Activated naive CD8-positive, alpha-beta T cell treated with anti-CD3 and anti-CD28 coated beads, Interleukin-2, amount 50 U/mL, for 24 hours (primary cell): ENCODE measurements at regions not wholly inside any gene's neighbourhood (a gene's known extent, or its start where the extent isn't known, plus 50 kb on each side); places are given as distances from the start of the nearest gene placed in this dataset.

Source experiments
- ATAC-seq: fragments of 150-1000 bp; cut with Tn5 transposase; one replicate; pipeline ENCODE4 v1.10.0; 2021
- DNase-seq: peaks from one replicate; pipeline ENCODE4 v3.0.0; 2021
- H3K27ac Mint-ChIP-seq: one replicate; pipeline ENCODE4 v1.8.0; 2021; ENCODE audit warnings: mild to moderate bottlenecking, mixed read lengths
- H3K27me3 Mint-ChIP-seq: one replicate; pipeline ENCODE4 v1.8.0; 2021; ENCODE audit warnings: mixed read lengths
- H3K36me3 Mint-ChIP-seq: one replicate; pipeline ENCODE4 v1.8.0; 2021; ENCODE audit warnings: low read depth, mixed read lengths
- H3K4me1 Mint-ChIP-seq: one replicate; pipeline ENCODE4 v1.8.0; 2021; ENCODE audit warnings: mixed read lengths
- H3K4me3 Mint-ChIP-seq: one replicate; pipeline ENCODE4 v1.8.0; 2021; ENCODE audit warnings: mild to moderate bottlenecking, moderate library complexity, mixed read lengths
- H3K9me3 Mint-ChIP-seq: one replicate; pipeline ENCODE4 v1.8.0; 2021; ENCODE audit warnings: mixed read lengths

DNA sequence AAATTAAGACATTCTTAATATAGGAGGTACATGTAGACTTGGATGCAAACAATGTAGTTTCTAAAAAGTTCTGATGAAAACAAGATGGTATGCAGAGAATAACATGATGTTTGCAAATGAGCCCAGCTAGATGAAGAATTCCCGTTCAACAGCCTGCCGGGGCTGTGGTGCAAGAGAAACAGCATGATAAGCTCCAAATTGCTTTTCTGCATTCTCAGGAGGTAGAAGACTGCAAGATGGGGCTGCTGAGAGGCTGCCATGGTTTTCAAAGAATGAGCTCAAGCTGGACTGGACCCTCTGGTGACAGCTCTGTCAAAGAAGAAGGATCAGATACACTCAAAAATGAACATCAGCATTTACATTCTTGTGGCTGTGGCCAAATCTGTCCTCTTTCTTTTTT lies 73.4 kb upstream of the PALS2 start:
- Mint-ChIP-seq H3K4me1 (no peaks in the 10 kb centered on the region), H3K4me3 (no peak overlapping the region), H3K9me3 (no peaks in the 10 kb centered on the region), H3K27me3 (no peaks in the 10 kb centered on the region), H3K27ac (no peak overlapping the region), H3K36me3 (no peaks in the 10 kb centered on the region)
- no peak for ATAC-seq
- DNase-seq = no peak

DNA sequence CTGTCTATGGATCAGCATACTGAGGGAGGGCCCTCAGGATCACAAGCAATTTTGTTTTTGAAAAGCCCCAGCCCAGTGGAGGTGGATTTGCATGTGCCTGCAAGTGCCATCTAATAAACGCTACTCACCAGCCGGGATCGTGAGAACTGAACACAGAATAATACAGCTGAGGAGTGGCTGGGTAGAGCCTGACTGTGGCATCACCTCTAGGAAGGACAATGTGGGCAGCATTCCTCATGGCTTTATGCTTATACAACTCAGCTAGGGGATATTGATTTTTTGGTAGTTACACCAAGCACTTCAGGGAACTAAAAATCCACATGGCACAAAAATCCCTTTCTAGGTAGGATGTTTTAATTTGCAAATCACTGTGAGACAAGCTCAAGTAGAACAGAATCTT lies 72.7 kb upstream of the PALS2 start:
- Mint-ChIP-seq H3K27me3 (no peaks in the 10 kb centered on the region), H3K36me3 (no peaks in the 10 kb centered on the region), H3K27ac (no peak overlapping the region), H3K4me1 (no peaks in the 10 kb centered on the region), H3K4me3 (no peak overlapping the region), H3K9me3 (no peaks in the 10 kb centered on the region)
- ATAC-seq = no peak
- DNase-seq = no peak

- no peak for ATAC-seq
- H3K36me3 Mint-ChIP-seq = no peaks in the 10 kb centered on the region
- no peak overlapping the region for H3K4me3 Mint-ChIP-seq
- H3K27ac Mint-ChIP-seq = no peak overlapping the region
- DNase-seq = no peak
- no peaks in the 10 kb centered on the region for H3K27me3 Mint-ChIP-seq
- H3K9me3 Mint-ChIP-seq = no peaks in the 10 kb centered on the region
- no peaks in the 10 kb centered on the region for H3K4me1 Mint-ChIP-seq
These were observed 72.2 kb upstream of the PALS2 start for GRCh38 chr7:24501009-24501408.

- Mint-ChIP-seq H3K4me1 (no peaks in the 10 kb centered on the region), H3K27me3 (no peaks in the 10 kb centered on the region), H3K9me3 (no peaks in the 10 kb centered on the region), H3K4me3 (no peak overlapping the region), H3K27ac (no peak overlapping the region), H3K36me3 (no peaks in the 10 kb centered on the region)
- no peak for DNase-seq
- ATAC-seq = no peak
These were observed 71.7 kb upstream of the PALS2 start for GRCh38 chr7:24501443-24502134.

- no peaks in the 10 kb centered on the region for H3K27me3 Mint-ChIP-seq
- H3K36me3 Mint-ChIP-seq = no peaks in the 10 kb centered on the region
- H3K9me3 Mint-ChIP-seq = no peaks in the 10 kb centered on the region
- DNase-seq = no peak
- no peak overlapping the region for H3K27ac Mint-ChIP-seq
- ATAC-seq = no peak
- no peaks in the 10 kb centered on the region for H3K4me1 Mint-ChIP-seq
- no peak overlapping the region for H3K4me3 Mint-ChIP-seq
These were observed 71.1 kb upstream of the PALS2 start for GRCh38 chr7:24502135-24502488.

GRCh38 chr7:24503506-24503905 lies 69.7 kb upstream of the PALS2 start:
- Mint-ChIP-seq H3K9me3 (no peaks in the 10 kb centered on the region), H3K36me3 (no peaks in the 10 kb centered on the region), H3K4me1 (no peaks in the 10 kb centered on the region), H3K4me3 (no peak overlapping the region), H3K27ac (no peak overlapping the region), H3K27me3 (no peaks in the 10 kb centered on the region)
- ATAC-seq (no peak), DNase-seq (no peak)

DNA sequence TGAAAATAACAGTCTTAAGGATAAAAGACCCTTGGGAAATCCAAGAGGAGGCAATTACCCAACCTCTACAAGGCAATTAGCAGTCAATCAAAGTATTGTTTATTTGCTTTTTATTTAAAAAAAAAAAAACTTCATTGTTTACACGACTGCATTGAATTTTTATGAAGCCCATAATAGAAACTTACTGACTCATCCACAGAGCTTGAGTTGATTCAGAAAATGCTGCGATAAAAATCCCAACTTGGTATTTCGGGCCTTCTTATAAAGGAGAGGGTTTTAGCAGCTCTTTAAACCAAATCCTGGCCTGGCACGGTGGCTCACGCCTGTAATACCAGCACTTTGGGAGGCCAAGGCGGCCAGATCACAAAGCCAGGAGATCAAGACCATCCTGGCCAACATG lies 69.2 kb upstream of the PALS2 start:
- Mint-ChIP-seq H3K27me3 (no peaks in the 10 kb centered on the region), H3K27ac (no peak overlapping the region), H3K4me1 (no peaks in the 10 kb centered on the region), H3K9me3 (no peaks in the 10 kb centered on the region), H3K4me3 (no peak overlapping the region), H3K36me3 (no peaks in the 10 kb centered on the region)
- no peak for DNase-seq
- ATAC-seq = no peak

GRCh38 chr7:24504836-24505235 lies 68.4 kb upstream of the PALS2 start:
- no peak overlapping the region for H3K4me3 Mint-ChIP-seq
- no peaks in the 10 kb centered on the region for H3K9me3 Mint-ChIP-seq

DNA sequence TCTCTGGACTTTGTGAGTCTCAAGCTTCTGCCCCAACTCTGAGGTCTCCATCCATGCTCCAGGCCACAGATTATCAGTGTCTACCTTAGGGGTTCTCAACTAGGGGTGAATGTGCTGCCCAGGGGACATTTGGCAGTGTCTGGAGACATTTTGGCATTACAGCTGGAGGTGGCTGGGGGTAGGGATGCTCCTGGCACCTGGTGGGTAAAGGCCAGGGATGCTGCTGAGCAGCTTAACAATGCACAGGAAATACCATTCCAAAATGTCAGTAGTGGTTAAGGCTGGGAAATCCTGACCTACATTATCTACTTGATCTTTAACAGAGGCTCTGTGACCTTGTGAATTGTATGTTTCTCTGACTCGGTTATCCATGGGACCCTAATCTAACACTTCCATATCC lies 67.3 kb upstream of the PALS2 start:
- no peak for ATAC-seq
- no peak for DNase-seq
- Mint-ChIP-seq H3K27me3 (no peaks in the 10 kb centered on the region), H3K4me3 (no peak overlapping the region), H3K4me1 (no peaks in the 10 kb centered on the region), H3K36me3 (no peaks in the 10 kb centered on the region), H3K9me3 (no peaks in the 10 kb centered on the region), H3K27ac (no peak overlapping the region)

More at GRCh38 chr7:24504836-24505235, 68.4 kb upstream of the PALS2 start:
- Mint-ChIP-seq H3K27ac (no peak overlapping the region), H3K4me1 (no peaks in the 10 kb centered on the region), H3K27me3 (no peaks in the 10 kb centered on the region), H3K36me3 (no peaks in the 10 kb centered on the region)
- ATAC-seq (no peak), DNase-seq (no peak)

- no peaks in the 10 kb centered on the region for H3K27me3 Mint-ChIP-seq
- no peak overlapping the region for H3K27ac Mint-ChIP-seq
- no peaks in the 10 kb centered on the region for H3K4me1 Mint-ChIP-seq
- DNase-seq (no peak), ATAC-seq (no peak)
- H3K4me3 Mint-ChIP-seq = no peak overlapping the region
- H3K9me3 Mint-ChIP-seq = no peaks in the 10 kb centered on the region
- H3K36me3 Mint-ChIP-seq = no peaks in the 10 kb centered on the region
These were observed 64.9 kb upstream of the PALS2 start for GRCh38 chr7:24508316-24508715.

DNA sequence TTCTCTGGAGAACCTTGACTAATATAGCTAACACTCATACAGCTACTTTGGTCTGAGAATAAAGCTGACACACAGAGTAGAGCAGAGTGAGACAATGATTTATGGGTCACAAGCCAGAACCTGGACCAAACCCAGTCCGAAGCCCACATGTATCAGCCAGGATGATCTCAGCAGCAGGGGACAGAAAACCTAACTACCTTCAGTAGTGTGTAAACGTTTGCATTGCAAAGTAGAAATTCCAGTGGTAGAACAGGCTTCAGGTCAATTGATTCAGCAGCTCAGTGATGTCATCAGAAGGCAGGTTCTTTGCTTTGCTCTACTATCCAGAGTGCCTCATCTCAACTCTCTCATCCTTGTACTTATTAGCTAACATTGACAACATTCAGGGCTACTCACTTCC lies 62.5 kb upstream of the PALS2 start:
- no peak for ATAC-seq
- Mint-ChIP-seq H3K4me3 (no peak overlapping the region), H3K27me3 (peaks cover 7% of the 10 kb centered on the region), H3K9me3 (no peaks in the 10 kb centered on the region), H3K36me3 (no peaks in the 10 kb centered on the region), H3K4me1 (no peaks in the 10 kb centered on the region), H3K27ac (no peak overlapping the region)
- no peak for DNase-seq

- Mint-ChIP-seq H3K4me1 (no peaks in the 10 kb centered on the region), H3K4me3 (no peak overlapping the region), H3K27ac (no peak overlapping the region), H3K36me3 (no peaks in the 10 kb centered on the region), H3K27me3 (peaks cover 27% of the 10 kb centered on the region), H3K9me3 (no peaks in the 10 kb centered on the region)
- DNase-seq (no peak), ATAC-seq (no peak)
These were observed 56.1 kb upstream of the PALS2 start for GRCh38 chr7:24517166-24517565.

- ATAC-seq (no peak), DNase-seq (no peak)
- Mint-ChIP-seq H3K4me1 (no peaks in the 10 kb centered on the region), H3K27ac (no peak overlapping the region), H3K4me3 (no peak overlapping the region), H3K27me3 (peaks cover 26% of the 10 kb centered on the region), H3K36me3 (no peaks in the 10 kb centered on the region), H3K9me3 (no peaks in the 10 kb centered on the region)
These were observed 51.2 kb upstream of the PALS2 start for GRCh38 chr7:24521917-24522623.
